EL (cell line): ENCODE measurements at regions not wholly inside any gene's neighbourhood (a gene's known extent, or its start where the extent isn't known, plus 50 kb on each side); places are given as distances from the start of the nearest gene placed in this dataset.
A peak's percentile ranks its signal among the peaks of the same experiment; 100 is the strongest.

Experiments used
- DNase-seq: peaks from one replicate; pipeline ENCODE4 v3.0.0-alpha.2; 2016

DNA sequence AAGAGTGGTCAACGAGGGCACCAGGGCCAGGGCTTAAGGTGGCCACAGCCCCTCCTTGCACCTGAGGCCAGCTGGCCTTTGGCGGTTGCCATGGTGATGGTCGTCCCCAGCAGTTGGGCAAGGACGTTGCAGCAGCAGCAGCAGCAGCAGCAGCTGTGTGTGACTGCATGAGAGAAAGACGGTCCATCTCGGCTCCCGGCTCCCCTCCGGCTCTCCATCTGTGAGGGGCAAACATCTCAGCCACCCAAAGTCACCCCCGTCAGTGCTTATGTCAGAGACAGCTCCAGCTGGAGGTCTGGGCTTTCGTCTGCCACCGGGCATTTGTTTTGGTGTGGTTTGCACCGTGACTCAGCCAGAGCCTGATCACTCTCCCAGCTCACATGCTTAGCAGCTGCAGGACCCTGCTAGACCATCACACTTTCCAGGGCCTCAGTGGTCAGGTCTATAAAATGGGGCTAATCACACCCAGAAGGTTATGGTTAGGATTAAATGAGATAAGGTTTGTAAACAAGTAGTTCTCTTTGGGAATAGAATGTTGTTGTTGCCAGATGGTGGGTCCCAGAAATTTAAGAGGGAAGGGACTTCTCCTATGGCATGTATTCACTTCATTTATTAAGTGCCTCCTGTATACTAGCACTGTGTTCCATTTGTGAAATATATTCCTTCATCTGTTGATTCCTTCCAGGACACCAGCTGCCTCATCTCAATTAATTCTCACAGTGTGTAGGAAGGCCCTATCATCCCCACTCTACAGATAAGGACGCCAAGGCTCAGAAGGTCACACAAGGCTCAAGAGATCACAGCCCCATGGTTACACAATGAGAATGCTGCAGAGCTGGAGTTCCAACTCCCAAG is 212.6 kb upstream of the LHX5 start:
- peak; percentile 40 for DNase-seq

DNA sequence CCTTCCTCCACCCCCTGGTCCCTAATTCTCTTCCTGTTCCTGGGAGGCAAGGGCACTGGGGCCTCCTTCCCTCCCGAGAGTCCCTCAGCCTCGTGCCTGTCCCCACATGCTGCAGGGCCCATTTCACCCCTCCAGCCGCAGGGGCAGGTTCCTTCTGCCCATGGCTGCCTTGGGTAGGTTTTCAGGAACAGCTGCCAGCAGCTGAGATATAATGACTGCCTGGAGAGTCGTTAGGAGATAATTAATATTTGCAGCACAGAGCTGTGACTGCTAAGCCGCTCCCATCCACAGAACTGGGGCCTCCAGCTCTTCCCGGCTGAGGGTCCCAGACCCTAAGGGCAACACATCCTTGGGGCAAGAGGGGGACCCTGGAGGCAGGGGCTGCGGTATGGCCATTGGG is 211.9 kb upstream of the LHX5 start:
- DNase-seq, result no peak

DNA sequence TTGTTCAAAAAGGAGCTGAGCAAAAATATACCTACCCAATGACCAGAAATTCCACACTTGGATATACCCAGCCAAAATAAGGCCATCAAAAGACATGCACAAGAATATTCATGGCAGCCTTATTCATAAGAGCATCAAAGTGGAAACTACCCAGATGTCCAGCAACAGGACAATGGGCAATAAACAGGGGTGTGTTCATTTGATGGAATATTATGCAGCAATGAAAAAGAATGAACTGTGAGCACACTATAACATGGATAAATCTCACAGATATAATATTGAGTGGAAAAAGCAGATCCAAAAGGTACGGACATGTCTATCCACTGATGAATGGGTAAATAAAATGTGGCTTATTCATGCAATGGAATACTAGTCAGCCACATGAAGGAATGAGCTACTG is 209.2 kb upstream of the LHX5 start:
- DNase-seq, result no peak

DNA sequence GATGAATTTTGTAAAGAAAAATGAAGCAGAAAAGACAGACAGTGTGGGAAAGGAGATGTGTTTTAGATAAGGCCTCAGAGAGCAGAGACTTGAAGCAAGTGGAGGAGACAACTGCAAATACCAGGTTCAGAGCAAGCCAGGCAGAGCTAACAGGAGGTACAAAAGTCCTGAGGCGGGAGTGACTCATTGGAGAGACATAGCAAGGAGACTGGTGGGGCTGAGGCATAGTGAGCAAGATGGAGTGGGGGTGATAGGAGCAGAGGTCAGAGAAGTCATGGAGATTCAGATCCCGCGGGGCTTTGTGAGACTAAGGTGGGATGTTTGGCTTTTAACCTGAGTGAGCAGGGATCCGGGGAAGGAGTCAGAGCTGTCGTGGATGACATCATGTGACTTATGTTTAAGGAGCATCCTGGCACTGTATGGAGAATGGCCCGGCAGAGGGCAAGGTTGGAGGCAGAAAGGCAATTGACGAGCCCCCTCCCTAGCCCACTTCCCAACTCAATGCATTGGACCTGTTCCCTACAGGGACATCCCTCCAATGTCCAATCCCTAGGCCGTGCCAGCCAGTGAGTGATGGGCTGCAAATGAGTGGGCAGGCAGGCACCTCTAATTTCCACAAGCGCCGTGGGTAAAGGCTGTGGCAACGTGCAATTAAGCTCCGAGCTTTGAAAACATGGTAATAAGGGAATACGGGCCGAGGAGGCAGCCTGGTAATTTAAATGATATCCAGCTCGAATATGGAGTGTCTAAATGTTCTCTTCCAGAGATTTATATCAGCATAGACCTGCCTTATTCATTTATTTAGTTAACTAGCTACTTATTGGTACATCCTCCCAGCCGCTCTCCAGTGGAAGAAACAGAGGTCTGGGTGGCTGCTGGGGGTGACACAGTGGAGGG is 206.8 kb upstream of the LHX5 start:
- DNase-seq, result peak; percentile 51

DNA sequence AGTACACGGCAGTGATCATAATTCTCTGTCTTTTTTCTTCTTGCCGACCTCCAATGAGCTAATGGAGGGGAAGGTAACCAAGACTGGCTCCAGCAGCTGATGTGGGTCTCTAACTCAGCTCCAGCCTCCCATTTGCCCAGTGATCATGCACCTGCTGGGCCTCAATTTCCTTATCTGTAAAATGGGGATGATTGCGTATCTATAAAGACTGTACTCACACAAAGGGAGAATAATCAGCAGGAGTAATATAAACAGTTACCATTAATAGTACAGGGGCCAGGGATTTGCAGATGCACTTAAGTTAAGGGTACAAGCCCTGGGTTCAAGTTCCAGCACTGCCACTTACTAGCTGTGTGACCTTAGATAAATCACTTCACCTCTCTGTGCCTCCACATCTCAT is 204.9 kb upstream of the LHX5 start:
- no peak for DNase-seq

DNA sequence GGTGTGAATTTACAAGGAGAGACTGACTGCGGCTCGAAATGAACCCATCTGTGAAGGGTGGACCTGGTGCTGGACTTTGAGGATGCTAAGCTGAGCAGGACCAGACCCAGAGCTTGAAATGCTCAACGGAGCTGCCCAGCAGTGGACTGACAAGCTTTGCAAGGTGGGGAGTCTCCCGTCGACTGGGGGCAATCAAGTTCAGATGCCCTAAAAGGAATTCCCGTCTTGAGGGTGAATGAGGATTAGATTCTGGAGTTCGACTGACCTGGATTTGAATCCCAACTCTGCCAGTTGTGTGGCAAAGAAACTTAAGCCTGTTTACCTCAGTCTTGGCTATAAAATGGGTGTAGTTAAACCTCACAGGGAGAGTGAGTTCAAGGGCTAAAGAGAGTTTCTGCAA is 204.4 kb upstream of the LHX5 start:
- no peak for DNase-seq

DNA sequence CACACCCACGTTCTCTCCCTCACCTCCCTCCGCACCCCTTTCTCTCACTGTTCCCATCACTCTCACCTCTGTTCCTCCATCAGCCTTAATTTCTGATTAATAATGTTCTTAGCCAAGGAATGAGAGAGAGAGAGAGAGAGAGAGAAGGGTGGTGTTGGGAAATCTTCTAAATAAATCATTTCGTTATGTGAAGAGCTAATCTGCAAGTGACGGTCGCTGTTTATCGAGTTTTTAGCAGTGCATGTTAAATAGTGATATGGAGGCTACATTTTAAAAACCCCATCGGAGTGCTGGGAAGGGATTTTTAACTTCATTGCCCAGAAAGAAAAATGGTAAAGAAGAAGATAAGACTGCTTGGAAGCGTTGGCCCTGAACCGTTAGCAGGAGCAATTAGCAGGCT is 203.3 kb upstream of the LHX5 start:
- no peak for DNase-seq

DNA sequence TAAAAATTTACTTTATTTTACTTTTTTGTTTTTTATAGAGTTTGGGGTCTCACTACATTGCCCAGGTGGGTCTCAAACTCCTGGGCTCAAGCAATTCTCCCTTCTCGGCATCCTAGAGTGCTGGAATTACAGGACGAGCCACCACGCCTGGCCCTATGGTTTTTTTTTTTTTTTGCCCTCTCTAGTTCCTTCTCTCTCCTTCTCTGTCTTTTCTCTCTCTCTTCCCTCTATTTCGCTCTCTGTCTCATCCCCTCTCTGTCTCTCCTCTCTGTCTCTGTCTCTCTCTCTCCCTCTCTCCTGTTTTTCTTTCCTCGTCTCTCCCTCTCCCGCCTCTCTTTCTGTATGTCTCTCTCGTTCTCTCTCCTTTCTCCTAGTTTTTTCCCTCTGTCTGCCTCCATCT is 202.6 kb upstream of the LHX5 start:
- no peak for DNase-seq

DNA sequence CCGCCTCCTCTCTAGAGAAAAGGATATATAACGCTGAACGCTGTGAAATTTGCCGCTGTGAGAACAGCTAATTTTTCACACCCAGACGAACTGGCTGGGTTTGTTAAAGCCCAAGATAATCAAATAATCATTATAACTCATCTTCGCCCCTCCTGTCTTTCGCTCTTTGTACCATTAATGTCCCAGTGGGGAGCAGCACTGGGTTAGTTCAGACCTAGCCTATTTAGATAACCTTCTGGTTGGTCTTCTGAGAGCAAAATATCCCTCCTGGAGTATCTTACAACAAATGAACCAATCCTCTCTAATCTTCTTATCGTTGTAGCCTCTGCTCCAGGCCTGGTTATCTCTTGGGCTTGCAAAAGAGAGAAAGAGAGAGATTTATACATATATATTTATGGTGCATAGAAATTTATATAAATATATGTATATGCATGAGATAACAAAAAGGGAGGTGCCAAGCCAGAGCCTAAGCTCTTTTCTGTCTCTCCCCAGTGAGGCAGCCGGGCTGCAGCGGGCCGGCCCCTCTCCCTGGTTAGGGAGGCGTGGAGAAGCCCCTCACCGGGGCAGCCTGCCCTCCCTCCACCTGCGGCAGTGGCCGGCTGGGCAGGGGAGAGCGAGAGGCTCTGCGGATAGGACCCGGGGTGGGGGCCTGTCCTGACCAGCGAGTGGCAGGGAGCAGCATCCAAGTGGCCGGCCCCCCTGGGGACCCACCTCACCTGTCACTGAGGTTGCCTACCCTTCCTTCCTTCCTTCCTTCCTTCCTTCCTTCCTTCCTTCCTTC is 202.0 kb upstream of the LHX5 start:
- no peak for DNase-seq

DNA sequence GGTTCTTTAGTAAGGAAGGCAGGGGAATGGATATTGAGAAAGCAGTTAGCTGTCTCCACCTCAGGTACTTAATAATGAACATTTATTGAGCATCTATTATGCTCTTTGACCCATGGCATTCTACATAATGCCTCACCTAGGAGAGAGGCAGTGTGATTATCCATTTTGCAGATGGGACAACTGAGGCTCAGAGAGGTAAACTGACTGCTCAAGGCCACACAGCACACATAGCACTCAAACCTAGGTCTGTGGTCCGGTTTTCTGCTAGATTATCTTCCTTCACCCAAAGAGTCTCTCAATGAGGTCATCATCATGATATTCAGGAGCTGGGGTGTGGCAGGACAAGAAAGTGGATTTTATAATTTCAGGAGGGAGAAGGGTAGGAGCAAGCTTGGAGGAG is 199.1 kb upstream of the LHX5 start:
- no peak for DNase-seq

DNA sequence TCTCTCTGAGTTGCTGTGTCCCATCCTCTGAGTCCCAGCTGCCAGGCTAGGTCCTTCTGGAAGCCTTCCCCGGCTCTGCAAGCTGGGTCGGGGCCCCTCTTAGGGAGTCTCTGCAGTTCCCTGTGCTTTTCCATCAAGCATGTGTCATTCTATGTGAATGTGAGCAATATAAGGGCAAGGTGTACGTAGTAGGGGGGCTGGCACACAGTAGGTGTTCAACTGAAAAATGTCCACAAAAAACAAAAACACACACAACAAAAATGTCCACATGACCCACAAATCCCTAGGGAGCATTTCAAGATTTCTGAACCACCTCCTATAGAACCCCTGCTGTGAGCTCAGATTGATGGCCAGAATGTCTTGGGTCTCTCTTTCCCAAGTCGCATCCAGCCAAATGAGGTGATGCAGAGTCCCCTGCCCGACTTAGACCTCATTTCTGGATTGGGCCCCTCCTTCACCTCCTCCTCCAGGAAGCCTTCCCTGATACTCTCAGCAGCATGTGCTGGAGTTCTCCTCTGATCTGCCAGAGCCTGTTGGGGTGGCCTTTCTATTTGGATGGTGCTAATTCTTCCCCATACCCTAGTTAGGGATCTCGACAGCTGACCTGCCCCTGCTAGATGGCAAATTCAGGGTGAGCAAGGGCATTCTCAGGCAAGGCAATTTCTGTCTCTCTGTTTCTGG is 196.1 kb upstream of the LHX5 start:
- DNase-seq, result no peak

DNA sequence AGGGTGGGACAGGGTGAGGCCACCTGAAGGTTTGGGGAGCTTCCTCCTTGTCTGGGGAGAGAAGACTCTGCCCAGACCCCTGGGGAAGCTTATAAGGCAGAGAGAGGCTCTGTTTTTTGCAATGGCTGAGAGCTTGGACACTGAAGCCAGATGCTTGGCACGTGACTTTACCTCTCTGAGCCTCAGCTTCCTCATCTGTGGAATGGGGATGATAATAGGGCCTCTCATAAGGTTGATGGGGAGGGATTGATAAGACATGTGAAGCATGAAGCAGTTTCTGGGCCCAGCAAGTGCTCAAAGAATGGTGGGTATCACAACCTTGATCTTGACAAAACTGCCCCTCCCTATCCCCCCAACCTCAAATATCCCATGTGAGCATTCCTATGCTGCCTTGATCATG is 195.4 kb upstream of the LHX5 start:
- DNase-seq, result no peak

DNA sequence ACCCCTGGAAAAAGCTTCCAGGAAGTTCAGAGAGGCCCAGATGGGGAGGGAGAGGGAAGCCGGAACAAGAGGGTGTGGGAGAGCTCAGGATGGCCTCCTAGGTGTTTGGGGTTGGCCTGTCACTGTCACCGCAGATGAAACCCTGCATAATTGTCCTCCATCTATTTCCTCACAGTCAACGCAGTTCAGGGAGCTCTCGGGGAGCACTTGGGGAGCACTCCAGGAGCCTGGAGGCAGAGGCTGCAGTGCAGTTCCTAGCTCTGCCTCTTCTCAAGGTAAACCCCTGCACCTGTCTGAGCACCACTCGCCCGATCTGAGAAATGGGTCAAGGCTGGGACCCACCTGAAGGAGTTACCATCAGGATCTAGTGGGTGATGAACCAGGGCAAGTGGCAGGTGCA is 194.6 kb upstream of the LHX5 start:
- DNase-seq, result no peak

DNA sequence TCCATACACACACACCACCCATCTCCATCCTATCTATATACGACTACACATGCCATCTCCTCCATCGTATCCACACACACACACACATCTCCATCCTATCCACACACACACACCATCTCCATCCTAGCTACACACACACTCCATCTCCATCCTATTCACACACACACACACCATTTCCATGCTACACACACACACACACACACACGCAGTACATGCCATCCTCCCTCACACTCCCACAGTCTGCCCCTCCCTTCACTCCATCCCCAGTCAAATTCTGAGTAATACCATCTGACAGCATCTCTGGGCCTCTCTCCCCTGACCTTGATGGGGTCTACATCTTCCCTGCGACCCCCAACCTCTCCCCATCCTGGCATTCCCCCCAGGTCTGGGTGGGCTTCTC is 193.8 kb upstream of the LHX5 start:
- DNase-seq, result no peak

DNA sequence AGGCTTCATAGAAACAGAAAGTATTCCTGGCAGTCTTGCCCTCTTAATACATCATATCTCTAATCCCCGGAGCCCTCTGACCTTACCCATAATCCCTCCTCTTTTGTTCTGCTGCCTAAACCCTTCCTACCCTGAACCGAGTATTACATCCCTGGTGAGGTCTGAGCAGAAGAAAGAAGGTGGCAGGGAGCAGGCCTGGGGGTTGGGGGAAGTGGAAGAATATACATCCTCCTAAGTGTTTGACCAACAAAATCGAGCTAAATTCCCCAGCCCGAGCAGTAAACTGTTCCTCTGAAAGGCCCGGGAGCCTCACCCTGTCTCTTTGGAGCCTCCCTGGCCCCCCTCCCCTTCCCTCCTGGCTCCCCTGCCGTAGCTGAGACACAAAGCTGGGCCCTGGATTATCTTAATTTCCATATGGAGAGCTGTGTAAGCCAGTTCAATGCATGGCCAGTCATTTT is 192.6 kb upstream of the LHX5 start:
- DNase-seq, result no peak

DNA sequence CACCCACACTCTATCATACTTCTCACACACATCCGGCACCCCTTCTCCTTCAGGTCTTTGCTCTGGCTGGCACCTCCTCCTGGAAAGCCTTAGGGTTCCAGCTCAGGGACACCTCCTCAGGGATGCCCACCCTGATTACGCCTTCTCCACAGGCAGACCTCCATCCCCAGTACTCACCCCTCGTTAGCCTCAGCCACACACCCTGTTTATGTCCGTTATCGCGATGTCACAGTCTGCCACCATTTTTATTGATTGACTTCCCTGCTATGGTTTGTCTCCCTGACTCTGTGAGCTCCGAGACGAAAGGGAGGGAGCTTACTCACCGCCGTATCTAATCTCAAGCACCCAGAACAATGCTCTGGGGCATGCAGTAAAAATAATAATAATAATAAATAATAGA is 191.7 kb upstream of the LHX5 start:
- no peak for DNase-seq

DNA sequence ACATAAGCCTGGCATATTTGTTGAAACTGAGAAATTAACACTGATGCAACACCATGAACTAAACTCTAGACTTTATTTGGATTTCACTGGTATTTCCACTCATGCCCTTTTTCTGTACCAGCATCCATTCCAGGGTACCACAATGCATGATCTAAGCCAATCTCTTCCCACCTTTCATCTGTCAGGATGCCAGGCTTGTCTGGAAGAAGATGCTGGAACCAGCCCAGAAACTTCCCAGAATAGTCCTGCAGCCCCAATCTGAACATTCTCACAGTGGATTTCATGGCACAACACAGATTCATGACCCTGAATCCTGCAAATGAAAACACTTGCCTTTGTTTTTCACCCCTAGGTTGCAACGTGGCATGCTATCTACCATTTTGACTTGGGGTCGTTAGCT is 189.3 kb upstream of the LHX5 start:
- DNase-seq, result no peak

DNA sequence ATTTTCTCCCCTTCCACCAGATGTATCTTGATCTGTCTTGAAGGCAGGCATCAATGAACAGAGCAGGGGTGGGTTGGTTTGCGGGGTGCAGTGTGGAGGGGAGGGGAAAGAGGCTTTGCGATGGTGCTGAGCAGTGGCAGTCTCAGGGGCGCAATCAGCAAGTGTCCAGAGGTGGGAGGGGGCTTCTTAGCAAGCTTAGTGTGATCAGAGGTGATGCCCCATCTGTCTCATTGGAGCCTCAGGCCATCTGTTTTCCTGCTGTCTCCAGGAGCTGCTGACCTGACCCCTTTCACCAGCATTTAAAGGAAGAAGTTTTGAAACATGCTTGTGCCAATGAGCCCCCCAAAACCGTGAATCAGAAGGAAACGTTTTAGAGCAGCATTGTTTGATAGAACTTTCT is 187.7 kb upstream of the LHX5 start:
- DNase-seq, result no peak

DNA sequence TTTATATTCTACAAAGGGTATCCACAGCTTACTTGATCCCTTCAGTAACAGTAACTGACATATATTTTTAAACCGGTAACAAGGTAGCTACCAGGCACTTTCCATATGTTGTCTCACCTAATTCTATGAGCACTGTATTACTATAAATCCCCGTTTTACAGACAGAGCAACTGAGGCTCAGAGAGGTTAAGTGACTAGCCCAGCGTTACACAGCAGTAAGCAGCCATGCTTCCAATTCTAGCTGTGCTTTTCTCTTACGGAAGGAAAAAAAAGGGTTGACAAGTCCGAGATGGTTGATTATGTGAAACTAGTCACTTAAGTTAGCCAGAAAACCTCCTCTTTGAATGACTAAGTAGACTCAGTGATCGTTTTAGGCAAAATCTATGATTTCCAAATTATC is 187.3 kb upstream of the LHX5 start:
- DNase-seq, result no peak

DNA sequence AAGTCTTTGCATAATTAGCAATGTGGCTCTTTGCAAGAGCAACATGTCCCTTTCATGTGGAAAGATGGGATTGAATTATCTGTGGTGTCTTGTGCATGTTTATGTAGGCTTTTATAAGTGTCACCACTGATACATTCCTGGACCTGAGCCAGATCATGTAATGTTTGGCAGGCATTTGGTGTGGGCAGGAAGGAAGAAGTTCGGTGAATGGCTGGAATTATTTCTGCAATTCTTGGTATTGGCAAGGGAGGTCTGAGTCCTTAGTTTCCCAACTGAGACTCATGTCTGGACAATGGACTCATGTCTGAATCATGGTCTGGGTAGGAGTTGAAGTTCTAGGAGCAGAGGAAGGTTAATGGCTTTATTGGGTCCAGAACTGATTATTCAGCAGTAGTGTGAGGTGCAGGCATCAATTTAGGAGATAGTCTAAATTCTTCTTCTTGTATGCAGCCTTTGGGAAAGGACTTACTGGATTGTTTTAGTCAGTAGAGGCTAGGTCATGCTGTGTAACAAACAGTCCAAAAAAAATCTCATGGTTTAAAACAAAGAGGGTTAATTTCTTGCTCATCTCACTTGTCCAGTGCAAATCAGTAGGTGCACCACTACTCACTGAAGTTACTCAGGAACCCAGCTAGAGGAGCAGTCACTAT is 186.5 kb upstream of the LHX5 start:
- peak; percentile 12 for DNase-seq

DNA sequence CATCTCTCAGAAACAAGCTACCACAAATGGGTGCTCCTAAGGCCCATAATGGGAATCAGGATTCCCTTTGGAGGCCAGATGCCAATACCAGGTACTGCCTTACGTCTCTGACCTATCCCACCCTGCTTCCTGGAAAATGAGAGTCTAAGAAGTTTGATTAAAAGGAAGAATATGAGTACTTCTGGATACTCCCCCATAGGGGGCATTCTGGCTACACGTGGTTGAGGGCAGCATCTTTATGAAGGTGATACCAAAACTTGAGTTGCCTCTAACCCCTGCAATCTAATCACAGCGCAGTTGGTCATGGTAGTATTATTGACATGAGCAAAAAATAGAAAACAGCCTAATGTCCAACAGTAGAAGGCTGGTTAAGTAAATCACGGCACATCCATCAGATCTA is 184.2 kb upstream of the LHX5 start:
- no peak for DNase-seq

DNA sequence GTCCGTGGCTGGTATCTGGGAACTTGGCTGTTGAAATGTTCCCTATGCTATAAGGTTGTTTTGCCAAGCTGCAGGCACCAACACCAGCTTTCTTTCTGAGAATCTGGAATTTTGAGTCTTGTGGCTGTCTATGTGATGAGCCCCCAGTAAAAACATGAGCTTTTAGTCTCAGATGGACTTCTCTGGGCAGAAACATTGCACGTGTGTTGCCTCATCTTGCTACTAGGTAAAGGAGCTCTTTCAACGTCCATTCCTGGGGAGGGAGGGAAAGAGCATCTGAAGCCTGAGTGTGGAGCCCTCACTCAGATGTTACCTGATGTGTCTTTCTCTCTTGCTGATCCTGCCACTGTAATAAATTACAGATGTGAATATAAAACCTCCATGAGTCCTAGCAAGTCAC is 183.8 kb upstream of the LHX5 start:
- DNase-seq, result no peak
